DMS153 treated with DMSO at 0.1 percent for 48 hours (cell line): ENCODE measurements at regions not wholly inside any gene's neighbourhood (a gene's known extent, or its start where the extent isn't known, plus 50 kb on each side); places are given as distances from the start of the nearest gene placed in this dataset.

Source experiments
- DNase-seq: peaks from one replicate; lab custom pipeline; 2025; ENCODE audit not compliant: unreplicated experiment; lab: John Stamatoyannopoulos, UW

DNA sequence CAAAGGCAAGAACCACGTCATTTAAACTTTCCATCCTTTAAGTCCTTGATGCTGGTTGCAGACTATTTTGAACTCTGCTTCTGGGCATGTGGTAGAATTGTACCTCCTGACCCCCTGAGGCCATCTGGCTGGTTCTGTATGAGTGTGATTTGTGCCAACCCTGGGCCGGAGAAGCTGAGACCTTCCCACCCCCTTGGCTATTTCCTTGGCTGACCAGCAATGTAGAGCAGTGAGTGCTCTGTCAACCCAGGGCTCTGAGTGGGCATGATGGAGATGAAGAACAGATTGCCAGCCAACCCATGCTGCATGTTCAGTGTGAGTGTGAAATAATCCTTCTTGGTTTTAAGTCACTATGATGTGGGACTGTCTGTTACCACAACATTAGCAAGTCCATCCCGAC, 82.1 kb upstream of the RASGRP1 start:
- no peak for DNase-seq

GRCh38 chr15:38647683-38648082, 83.1 kb upstream of the RASGRP1 start:
- no peak for DNase-seq

GRCh38 chr15:38648121-38648843, 83.7 kb upstream of the RASGRP1 start:
- no peak for DNase-seq

GRCh38 chr15:38650384-38650783, 85.8 kb upstream of the RASGRP1 start:
- no peak for DNase-seq

DNA sequence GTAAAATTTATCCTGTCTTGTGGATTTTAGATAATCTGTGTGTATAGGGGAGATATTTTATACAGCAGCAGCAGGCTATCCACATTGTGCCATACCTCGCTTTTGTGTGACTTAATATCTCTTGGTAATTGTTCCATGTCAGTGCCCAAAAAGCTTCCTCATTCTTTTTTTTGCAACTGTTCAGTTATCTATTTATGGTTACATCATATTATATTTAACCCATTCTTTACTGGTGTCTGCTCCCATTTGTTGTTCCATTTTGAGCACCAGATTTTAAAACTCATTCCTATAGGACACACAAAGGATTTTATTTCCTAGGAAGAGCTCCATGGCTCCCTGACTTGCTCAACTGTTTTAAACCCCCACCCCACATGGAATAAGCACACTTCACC, 86.3 kb upstream of the RASGRP1 start:
- DNase-seq = no peak

GRCh38 chr15:38651328-38652038, 86.9 kb upstream of the RASGRP1 start:
- DNase-seq = no peak

DNA sequence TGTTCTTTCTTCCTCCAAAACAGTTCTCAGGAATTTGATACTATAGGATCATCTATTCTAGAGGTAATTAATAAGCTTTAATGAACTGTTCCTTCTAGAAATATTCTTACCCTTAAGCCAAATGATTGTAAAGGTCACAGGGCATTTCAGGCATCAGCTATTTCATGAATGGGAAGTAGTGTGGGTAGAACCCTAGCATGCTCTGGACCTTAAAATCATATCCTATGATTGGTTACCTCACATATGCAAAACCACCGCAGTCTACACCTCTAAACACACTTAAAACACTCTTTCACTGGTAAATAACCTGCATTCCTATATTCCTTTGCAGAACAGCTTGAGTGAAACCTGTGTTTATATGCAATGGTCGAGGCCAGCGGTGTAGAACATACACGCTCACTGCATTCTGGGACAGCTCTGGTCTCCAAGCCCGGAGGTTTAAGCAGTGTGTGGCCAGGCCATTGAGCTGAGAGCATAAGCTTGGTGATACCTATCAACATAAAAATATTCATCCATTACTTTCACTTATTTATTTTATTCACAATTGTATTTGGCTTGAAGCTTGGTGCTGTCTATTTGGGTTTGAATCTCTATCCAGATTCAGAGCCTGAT, 87.7 kb upstream of the RASGRP1 start:
- no peak for DNase-seq

GRCh38 chr15:38652998-38653397, 88.4 kb upstream of the RASGRP1 start:
- no peak for DNase-seq

DNA sequence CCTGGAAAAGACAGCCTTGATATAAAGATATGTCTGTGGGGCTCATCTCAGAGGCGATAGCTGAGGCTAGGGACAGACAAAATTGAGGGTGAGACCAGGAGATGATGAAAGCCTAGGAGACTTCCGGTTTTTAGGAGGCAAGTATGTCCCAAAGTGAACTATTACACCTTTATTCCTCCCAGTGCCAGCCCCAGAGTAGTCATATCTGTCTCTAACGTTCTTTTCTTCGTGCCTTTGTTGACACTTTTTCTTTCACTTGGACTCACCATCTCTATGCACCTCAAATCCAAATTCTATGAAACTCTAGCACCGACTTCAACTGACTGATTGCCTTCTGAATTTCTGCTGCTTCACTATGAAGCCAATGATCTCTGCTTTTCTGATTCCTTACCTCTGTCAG, 93.8 kb upstream of the RASGRP1 start:
- no peak for DNase-seq

DNA sequence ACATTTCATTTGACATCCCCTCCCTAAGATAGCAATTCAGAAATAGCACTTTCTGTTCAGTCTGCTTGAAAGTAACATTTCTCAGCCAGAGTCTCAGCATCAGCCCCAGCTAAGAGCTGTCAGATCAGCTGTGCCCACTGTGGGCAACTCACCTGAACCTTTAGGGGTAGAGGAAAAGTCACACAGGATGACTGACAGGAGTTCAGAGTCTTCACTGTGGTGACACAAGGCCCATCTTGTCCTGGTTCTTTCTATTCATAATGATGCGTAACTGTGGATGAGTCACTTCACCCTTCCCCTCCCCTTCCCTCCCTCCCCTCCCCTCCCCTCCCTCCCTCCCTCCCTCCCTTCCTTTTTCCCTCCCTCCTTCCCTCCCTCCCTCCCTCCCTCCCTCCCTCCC, 96.1 kb upstream of the RASGRP1 start:
- no peak for DNase-seq

- DNase-seq = no peak
These were observed 97.6 kb upstream of the RASGRP1 start for GRCh38 chr15:38662033-38662802.

DNA sequence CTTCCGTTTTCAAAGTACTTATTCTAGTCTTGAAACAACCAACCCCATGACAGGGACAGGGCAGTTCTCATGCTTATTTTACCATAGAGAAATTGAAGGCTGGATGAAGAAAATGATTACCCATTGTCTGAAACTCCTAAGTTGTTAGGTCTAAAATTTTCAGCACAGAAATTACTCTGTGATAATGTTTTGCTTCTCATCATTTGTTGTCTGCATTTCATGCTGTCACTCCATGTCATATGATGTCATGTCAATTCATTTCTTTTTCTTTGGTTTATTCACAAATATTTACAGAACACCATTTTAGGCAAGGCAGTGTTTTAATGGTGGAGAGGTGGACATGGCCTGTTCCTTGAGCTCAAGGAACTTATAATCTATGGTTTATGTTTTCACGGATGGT, 98.2 kb upstream of the RASGRP1 start:
- no peak for DNase-seq

DNA sequence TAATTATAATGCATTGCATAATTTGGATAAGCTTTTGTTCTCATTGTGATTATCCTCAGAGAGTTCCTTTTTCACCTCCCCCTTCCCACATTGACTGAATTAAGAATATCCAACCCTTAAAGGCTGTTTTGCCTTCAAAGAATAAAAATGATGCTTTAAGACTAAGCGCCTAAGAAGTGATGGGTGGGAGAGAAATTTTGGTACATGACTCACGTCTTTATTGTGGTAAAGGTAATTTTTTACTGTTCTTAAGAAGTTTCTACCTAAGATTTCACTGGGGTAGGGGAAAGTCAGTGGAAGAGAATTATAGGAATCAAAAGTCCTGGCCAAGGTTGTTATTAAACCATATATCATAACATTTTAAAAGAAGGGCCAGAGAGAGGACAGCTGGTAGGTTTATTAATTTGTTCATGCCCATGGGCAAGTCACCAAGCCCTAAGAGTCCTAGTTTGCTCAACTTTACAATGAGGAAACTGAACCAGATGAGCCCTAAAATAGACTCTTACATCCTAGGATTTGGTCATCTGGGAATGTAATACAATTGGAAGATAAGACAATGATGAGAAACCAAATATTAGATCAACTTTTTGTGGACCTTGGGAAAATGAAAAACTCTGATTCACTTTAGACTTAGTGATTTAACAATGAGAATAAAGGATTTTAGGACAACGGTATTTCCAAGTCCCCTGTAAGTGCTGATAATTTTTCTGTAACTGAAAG, 101.1 kb upstream of the RASGRP1 start:
- no peak for DNase-seq

DNA sequence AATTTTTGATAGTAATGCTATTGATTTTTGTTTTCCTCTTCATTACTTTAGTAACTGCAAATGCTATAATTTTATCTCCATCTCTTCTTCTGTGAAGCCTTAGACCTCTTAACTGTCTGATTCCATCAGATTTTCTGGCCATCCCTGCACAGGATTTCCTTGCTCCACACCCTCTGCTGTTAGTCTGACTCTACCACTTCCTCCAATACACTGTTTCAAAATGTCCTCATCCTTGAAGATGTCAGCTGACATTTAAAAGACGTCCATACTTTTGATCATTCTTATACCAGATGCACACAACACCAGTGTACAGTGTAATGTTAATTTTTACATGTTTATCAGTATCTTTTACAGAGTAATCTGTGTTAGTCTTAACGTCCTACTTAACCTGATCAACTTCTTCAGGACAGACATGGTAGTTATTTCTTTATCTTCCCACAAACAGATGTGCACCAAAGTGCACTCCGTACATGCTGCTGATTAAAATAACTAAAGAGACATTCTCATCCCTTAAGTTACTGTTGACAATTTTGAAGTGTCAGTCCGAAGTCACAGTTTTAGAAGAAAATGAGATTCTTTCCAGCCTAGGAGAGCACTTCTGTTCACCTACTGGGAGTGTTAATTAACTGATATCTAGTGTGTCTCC, 102.4 kb upstream of the RASGRP1 start:
- DNase-seq = no peak

GRCh38 chr15:38667890-38668850, 103.6 kb upstream of the RASGRP1 start:
- DNase-seq = no peak

DNA sequence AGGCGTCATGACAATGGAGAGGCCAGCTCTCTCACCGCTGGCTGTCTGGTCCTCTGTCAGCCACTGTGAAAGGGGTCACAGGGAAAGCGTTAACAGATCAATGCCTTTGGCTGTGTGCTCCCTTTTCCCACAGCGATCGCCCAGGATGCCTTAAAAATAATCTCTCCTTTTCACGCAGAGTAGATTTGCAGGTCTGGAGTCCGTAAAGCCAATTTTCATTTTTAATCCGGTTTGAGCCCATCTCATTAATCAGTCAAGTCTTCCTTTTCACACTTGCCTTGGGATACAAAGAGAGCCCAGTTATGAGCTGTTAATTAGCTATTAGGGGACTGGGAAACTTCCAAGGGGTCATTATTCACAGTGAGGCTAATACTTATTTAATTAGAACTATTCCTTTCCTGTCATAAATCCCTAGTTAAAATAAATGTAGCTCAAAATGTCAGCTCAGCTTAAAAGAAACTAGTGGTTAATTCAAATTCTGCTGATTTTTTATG, 104.3 kb upstream of the RASGRP1 start:
- DNase-seq = no peak

- DNase-seq = no peak
These were observed 105.8 kb upstream of the RASGRP1 start for GRCh38 chr15:38670128-38671005.

DNA sequence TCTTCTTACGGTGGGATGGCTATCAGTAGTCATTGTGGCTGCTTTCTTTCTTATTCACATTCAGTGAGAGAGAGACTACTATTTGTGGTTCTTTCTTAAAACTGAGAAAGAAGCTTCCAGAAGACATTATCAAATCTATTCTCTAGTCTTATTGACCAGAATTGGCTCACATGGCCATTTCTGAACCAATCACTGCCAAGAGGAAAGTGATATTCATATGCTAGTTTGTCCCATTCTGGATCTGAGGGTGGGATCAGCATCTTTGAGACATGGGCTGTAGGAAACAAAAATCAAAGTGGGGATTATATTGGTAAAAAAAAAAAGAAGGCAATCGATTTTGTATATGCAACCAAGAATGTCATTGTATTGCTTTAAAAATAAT, 106.4 kb upstream of the RASGRP1 start:
- no peak for DNase-seq
